ENCODE measurements at regions not wholly inside any gene's neighbourhood (a gene's known extent, or its start where the extent isn't known, plus 50 kb on each side); places are given as distances from the start of the nearest gene placed in this dataset.

DNA sequence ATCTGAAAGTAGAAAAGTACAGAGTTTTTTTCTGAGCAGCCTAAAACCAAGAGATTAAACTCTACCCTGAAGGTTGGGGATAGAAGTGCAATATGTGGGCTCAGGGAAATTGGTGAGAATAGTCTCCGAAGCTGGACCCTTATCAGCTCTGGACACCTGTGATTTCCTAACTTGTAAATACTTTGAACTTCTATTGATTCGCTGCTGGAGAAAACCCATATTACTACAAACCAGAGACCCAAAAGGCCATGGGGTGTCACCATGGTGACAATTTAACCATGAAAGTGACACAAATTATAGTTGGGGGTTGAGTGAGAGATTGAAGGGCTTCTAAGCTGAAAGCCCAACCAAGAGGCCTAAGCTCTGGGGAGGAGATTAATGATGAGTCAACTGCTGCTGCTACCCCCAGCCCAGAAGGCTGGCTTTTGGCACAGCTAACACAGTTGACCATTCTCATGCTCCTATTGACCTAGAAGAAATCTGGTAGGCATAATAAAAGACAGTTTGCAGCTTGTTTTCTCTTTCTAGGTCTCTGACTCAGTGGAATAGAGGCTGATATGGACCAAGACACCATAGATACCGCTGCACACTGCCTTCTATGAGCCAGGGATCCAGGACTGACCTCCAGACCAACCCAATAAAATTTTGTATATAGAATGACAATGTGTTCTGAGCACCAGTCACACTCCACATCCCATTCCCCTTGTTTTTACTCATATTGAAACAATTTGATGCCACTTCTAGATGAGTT lies 131.9 kb upstream of the FNDC3A start (continued):
- TF ChIP-seq, protein P1, sequence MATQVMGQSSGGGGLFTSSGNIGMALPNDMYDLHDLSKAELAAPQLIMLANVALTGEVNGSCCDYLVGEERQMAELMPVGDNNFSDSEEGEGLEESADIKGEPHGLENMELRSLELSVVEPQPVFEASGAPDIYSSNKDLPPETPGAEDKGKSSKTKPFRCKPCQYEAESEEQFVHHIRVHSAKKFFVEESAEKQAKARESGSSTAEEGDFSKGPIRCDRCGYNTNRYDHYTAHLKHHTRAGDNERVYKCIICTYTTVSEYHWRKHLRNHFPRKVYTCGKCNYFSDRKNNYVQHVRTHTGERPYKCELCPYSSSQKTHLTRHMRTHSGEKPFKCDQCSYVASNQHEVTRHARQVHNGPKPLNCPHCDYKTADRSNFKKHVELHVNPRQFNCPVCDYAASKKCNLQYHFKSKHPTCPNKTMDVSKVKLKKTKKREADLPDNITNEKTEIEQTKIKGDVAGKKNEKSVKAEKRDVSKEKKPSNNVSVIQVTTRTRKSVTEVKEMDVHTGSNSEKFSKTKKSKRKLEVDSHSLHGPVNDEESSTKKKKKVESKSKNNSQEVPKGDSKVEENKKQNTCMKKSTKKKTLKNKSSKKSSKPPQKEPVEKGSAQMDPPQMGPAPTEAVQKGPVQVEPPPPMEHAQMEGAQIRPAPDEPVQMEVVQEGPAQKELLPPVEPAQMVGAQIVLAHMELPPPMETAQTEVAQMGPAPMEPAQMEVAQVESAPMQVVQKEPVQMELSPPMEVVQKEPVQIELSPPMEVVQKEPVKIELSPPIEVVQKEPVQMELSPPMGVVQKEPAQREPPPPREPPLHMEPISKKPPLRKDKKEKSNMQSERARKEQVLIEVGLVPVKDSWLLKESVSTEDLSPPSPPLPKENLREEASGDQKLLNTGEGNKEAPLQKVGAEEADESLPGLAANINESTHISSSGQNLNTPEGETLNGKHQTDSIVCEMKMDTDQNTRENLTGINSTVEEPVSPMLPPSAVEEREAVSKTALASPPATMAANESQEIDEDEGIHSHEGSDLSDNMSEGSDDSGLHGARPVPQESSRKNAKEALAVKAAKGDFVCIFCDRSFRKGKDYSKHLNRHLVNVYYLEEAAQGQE (IDR thresholded peaks at IDR 0.05; ENCODE audit: unreplicated experiment) = no peak
- TF ChIP-seq, protein P2, sequence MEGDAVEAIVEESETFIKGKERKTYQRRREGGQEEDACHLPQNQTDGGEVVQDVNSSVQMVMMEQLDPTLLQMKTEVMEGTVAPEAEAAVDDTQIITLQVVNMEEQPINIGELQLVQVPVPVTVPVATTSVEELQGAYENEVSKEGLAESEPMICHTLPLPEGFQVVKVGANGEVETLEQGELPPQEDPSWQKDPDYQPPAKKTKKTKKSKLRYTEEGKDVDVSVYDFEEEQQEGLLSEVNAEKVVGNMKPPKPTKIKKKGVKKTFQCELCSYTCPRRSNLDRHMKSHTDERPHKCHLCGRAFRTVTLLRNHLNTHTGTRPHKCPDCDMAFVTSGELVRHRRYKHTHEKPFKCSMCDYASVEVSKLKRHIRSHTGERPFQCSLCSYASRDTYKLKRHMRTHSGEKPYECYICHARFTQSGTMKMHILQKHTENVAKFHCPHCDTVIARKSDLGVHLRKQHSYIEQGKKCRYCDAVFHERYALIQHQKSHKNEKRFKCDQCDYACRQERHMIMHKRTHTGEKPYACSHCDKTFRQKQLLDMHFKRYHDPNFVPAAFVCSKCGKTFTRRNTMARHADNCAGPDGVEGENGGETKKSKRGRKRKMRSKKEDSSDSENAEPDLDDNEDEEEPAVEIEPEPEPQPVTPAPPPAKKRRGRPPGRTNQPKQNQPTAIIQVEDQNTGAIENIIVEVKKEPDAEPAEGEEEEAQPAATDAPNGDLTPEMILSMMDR (conservative IDR thresholded peaks at IDR 0.05; ENCODE audit: low read depth in 2 of 2) = no peak
- TF ChIP-seq JUNB (IDR thresholded peaks at IDR 0.05; ENCODE audit: unreplicated experiment) (no peak), EZH2phosphoT487 (IDR thresholded peaks at IDR 0.05; ENCODE audit: unreplicated experiment) (no peak)

DNA sequence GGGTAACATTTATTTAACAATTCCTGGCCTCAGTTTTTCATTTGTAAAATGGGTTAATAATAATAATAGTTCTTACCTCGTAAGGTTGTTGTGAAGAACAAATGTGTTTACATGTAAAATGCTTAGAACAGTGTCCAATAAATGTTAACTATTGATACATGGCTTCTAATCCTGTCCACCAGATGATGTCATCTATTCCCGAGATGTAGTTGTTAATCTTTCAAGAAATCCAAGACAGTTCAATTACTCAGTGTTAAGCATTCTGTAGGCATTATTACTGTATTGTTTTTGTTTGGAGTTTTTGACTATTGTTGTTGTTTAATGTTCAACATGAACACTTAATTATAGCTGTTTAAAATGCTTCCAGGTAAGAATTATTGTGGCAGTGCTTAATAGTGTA lies 131.0 kb upstream of the FNDC3A start:
- no peak overlapping the region for H3K4me2 ChIP-seq
- H3K4me1 ChIP-seq (ENCODE audit: insufficient read depth) = peaks cover under 1% of the 10 kb centered on the region; the same call in 1 of the 2 replicates
- peaks cover 6% of the 10 kb centered on the region; the same call in 1 of the 2 replicates for H3K9me2 ChIP-seq (ENCODE audit: insufficient read depth)
- Mint-ChIP-seq H3K4me1 (peaks cover 20% of the 10 kb centered on the region), H3K4me3 (no peak overlapping the region), H3K27ac (no peak overlapping the region), H3K27me3 (ENCODE audit: insufficient read depth, low read depth, poor library complexity) (no peaks in the 10 kb centered on the region), H3K9me3 (peaks cover 6% of the 10 kb centered on the region; the same call in 1 of the 3 replicates), H3K36me3 (ENCODE audit: low read depth) (peaks cover 6% of the 10 kb centered on the region; the same call in 1 of the 3 replicates)
- no peaks in the 10 kb centered on the region for H3F3A ChIP-seq (replicated peaks; ENCODE audit: low read depth)
- no peaks in the 10 kb centered on the region for H3K27me3 ChIP-seq (ENCODE audit: insufficient read depth)
- H4K20me1 ChIP-seq (replicated peaks; ENCODE audit: insufficient read depth) = no peaks in the 10 kb centered on the region
- DNase-seq (ENCODE audit: low spot score) = no peak
- H3K36me3 ChIP-seq (ENCODE audit: insufficient read depth) = no peaks in the 10 kb centered on the region
- ATAC-seq = no peak
- H3K79me2 ChIP-seq (replicated peaks; ENCODE audit: insufficient read depth) = no peaks in the 10 kb centered on the region
- no peak overlapping the region for H3K4me3 ChIP-seq
- no peak overlapping the region for H3K27ac ChIP-seq (ENCODE audit: low read depth)
- H2AFZ ChIP-seq = no peak overlapping the region
- TF ChIP-seq NANOG (IDR thresholded peaks at IDR 0.05; ENCODE audit: borderline replicate concordance) (no peak), ZNF114 (CRISPR knock-in tag; IDR thresholded peaks at IDR 0.05) (no peak), ZNF331 (CRISPR knock-in tag; IDR thresholded peaks at IDR 0.05; ENCODE audit: low read depth) (no peak), POLR2AphosphoS5 (IDR thresholded peaks at IDR 0.05; ENCODE audit: low read depth) (no peak), EZH2 (IDR thresholded peaks at IDR 0.05; ENCODE audit: low read depth, unreplicated experiment) (no peak), STAT1 (IDR thresholded peaks at IDR 0.05; ENCODE audit: unreplicated experiment) (no peak)
- TF ChIP-seq, protein P3, sequence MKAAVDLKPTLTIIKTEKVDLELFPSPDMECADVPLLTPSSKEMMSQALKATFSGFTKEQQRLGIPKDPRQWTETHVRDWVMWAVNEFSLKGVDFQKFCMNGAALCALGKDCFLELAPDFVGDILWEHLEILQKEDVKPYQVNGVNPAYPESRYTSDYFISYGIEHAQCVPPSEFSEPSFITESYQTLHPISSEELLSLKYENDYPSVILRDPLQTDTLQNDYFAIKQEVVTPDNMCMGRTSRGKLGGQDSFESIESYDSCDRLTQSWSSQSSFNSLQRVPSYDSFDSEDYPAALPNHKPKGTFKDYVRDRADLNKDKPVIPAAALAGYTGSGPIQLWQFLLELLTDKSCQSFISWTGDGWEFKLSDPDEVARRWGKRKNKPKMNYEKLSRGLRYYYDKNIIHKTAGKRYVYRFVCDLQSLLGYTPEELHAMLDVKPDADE (IDR thresholded peaks at IDR 0.05) = no peak
- TF ChIP-seq, protein P2 (conservative IDR thresholded peaks at IDR 0.05; ENCODE audit: low read depth in 2 of 2) = no peak
